Suprapubic skin (tissue), 4 donors: ENCODE measurements at regions not wholly inside any gene's neighbourhood (a gene's known extent, or its start where the extent isn't known, plus 50 kb on each side); places are given as distances from the start of the nearest gene placed in this dataset.

Experiments
- DNase-seq, 2 donors: peaks; one replicate each; pipeline ENCODE4 v3.0.0-alpha.2; 2019; ENCODE audit warnings: low spot score in 2 of 2
- H3K27ac ChIP-seq: fragments of 200-600 bp; sonication (generic); one replicate; pipeline ENCODE4 v1.5.1; 2019
- H3K27me3 ChIP-seq: fragments of 200-600 bp; sonication (generic); one replicate; pipeline ENCODE4 v1.5.1; 2019
- H3K36me3 ChIP-seq: fragments of 200-600 bp; sonication (generic); one replicate; pipeline ENCODE4 v1.5.1; 2019
- H3K4me1 ChIP-seq: fragments of 200-600 bp; sonication (generic); one replicate; pipeline ENCODE4 v1.5.1; 2019
- H3K4me3 ChIP-seq: fragments of 200-600 bp; sonication (generic); one replicate; pipeline ENCODE4 v1.5.1; 2019; ENCODE audit warnings: mild to moderate bottlenecking
- H3K9me3 ChIP-seq: fragments of 200-600 bp; sonication (generic); one replicate; pipeline ENCODE4 v1.5.1; 2019
- EP300 ChIP-seq: sonication (generic); formaldehyde crosslinking; IDR thresholded peaks from one replicate; pipeline ENCODE4 v1.6.1; 2017; ENCODE audit warnings: antibody characterized with exemption
- POLR2A ChIP-seq, 2 donors: fragments of 450-650 bp; IDR thresholded peaks; one replicate each; pipeline ENCODE4 v1.6.1; 2017; ENCODE audit warnings: antibody characterized with exemption in 2 of 2, mild to moderate bottlenecking in 2 of 2, moderate library complexity in 2 of 2
- POLR2AphosphoS5 ChIP-seq, 3 donors: sonication (generic); formaldehyde crosslinking; IDR thresholded peaks; one replicate each; pipeline ENCODE4 v1.6.1; 2017; ENCODE audit warnings: antibody characterized with exemption in 3 of 3
- WGBS: methylation state at CpG from one replicate; pipeline ENCODE4 v1.1.5; 2018; 5-methylcytosine and 5-hydroxymethylcytosine counted together
- TF ChIP-seq, protein P1 (sequence below), 2 donors: fragments of 200-600 bp in 1 of 2; fragments of 450-650 bp in 1 of 2; sonication (generic) in 1 of 2; IDR thresholded peaks; one replicate each; pipeline ENCODE4 v1.5.1; 2016 to 2019; ENCODE audit warnings: antibody characterized with exemption in 2 of 2, mild to moderate bottlenecking in 1 of 2, moderate library complexity in 1 of 2

DNA sequence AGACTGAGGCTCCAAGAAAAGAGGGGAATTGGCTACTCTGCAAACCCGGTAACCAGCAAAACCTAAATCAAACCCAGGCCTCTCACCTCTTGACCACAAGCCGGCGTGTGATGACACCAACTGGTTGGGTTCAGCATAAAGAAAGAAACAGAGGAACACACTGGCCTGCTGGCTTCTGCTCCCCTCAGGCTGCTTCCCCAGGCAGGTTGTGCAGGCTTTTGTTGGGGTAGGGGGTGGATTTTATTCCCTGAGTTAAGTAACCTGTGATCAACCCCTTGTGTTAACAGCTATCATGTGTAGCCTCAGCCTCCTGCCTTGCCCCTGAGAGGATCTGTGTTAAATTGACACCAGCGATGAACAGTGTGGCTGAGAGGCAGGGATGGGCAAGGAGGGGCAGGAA is 111.6 kb upstream of the ZBTB40 start:
- H3K27me3 ChIP-seq: peaks cover 60% of the 10 kb centered on the region
- 87% methylated on average over 4 of the region's 4 CpGs for WGBS

GRCh38 chr1:22340873-22341272 is 110.8 kb upstream of the ZBTB40 start:
- no peaks in the 10 kb centered on the region for H3K36me3 ChIP-seq
- WGBS: 68% methylated on average over 4 of the region's 4 CpGs
- no peak for DNase-seq
- TF ChIP-seq, protein P1, sequence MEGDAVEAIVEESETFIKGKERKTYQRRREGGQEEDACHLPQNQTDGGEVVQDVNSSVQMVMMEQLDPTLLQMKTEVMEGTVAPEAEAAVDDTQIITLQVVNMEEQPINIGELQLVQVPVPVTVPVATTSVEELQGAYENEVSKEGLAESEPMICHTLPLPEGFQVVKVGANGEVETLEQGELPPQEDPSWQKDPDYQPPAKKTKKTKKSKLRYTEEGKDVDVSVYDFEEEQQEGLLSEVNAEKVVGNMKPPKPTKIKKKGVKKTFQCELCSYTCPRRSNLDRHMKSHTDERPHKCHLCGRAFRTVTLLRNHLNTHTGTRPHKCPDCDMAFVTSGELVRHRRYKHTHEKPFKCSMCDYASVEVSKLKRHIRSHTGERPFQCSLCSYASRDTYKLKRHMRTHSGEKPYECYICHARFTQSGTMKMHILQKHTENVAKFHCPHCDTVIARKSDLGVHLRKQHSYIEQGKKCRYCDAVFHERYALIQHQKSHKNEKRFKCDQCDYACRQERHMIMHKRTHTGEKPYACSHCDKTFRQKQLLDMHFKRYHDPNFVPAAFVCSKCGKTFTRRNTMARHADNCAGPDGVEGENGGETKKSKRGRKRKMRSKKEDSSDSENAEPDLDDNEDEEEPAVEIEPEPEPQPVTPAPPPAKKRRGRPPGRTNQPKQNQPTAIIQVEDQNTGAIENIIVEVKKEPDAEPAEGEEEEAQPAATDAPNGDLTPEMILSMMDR (IDR thresholded peaks at IDR 0.05): no peak
- TF ChIP-seq POLR2AphosphoS5 (IDR thresholded peaks at IDR 0.05) (no peak), POLR2A (IDR thresholded peaks at IDR 0.05) (no peak)
- peaks cover 8% of the 10 kb centered on the region for H3K4me1 ChIP-seq
- peaks cover 59% of the 10 kb centered on the region for H3K27me3 ChIP-seq
- no peak overlapping the region for H3K4me3 ChIP-seq
- H3K9me3 ChIP-seq: no peaks in the 10 kb centered on the region
- no peak overlapping the region for H3K27ac ChIP-seq

More for the DNA sequence above, 111.6 kb upstream of the ZBTB40 start:
- H3K4me3 ChIP-seq: no peak overlapping the region
- no peaks in the 10 kb centered on the region for H3K36me3 ChIP-seq
- DNase-seq: no peak
- H3K4me1 ChIP-seq: peaks cover 8% of the 10 kb centered on the region
- no peak for TF ChIP-seq EP300
- TF ChIP-seq, protein P1 (IDR thresholded peaks at IDR 0.05): no peak
- no peak for TF ChIP-seq POLR2A (IDR thresholded peaks at IDR 0.05)
- TF ChIP-seq POLR2AphosphoS5 (IDR thresholded peaks at IDR 0.05): no peak
- H3K9me3 ChIP-seq: no peaks in the 10 kb centered on the region
- H3K27ac ChIP-seq: no peak overlapping the region

GRCh38 chr1:22341791-22342605 is 109.7 kb upstream of the ZBTB40 start:
- DNase-seq: peak in 1 of 2 donors; percentile 56
- Histone ChIP-seq H3K9me3 (no peaks in the 10 kb centered on the region), H3K4me1 (peaks cover 8% of the 10 kb centered on the region), H3K36me3 (no peaks in the 10 kb centered on the region), H3K4me3 (no peak overlapping the region), H3K27me3 (peaks cover 57% of the 10 kb centered on the region), H3K27ac (no peak overlapping the region)
- 17% methylated on average over 24 of the region's 28 CpGs for WGBS
- TF ChIP-seq, protein P1 (IDR thresholded peaks at IDR 0.05): no peak

DNA sequence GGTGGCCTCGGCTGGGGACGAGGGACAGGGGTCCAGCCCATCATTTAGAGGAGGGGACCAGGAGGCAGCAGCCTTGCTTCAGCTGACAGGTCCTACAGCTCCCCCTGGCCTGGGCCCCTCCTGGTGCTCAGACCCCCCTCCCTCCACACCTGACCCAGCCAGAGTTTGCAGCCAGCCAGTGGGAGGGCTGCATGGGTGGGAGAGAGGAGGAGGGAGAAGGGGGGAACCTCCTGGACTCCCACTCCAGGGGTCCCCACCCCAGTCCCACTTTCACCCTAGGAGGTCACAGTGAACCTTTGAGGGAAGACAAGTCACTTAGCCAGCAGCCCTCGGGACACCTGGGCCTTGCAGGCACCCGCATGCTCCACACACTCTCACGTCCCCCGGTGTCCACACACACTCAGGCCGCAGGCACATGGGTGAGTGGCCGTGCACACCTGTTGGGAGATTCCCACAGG is 108.9 kb upstream of the ZBTB40 start:
- TF ChIP-seq EP300 (no peak), POLR2AphosphoS5 (IDR thresholded peaks at IDR 0.05) (no peak), POLR2A (IDR thresholded peaks at IDR 0.05) (no peak)
- TF ChIP-seq, protein P1 (IDR thresholded peaks at IDR 0.05): no peak
- Histone ChIP-seq H3K4me1 (peaks cover 8% of the 10 kb centered on the region), H3K27ac (no peak overlapping the region), H3K27me3 (peaks cover 57% of the 10 kb centered on the region), H3K36me3 (no peaks in the 10 kb centered on the region), H3K4me3 (no peak overlapping the region), H3K9me3 (no peaks in the 10 kb centered on the region)
- DNase-seq: peak in 1 of 2 donors; percentile 46
- WGBS: 65% methylated on average over 7 of the region's 8 CpGs

GRCh38 chr1:22343456-22344328 is 108.0 kb upstream of the ZBTB40 start:
- WGBS: 80% methylated on average over 29 of the region's 29 CpGs
- Histone ChIP-seq H3K9me3 (no peaks in the 10 kb centered on the region), H3K27ac (no peak overlapping the region), H3K36me3 (no peaks in the 10 kb centered on the region), H3K27me3 (peaks cover 53% of the 10 kb centered on the region), H3K4me1 (peaks cover 8% of the 10 kb centered on the region), H3K4me3 (no peak overlapping the region)
- TF ChIP-seq POLR2A (IDR thresholded peaks at IDR 0.05): no peak
- no peak for TF ChIP-seq POLR2AphosphoS5 (IDR thresholded peaks at IDR 0.05)
- TF ChIP-seq, protein P1 (IDR thresholded peaks at IDR 0.05): no peak
- TF ChIP-seq EP300: no peak
- DNase-seq: no peak
